ENCODE measurements at regions not wholly inside any gene's neighbourhood (a gene's known extent, or its start where the extent isn't known, plus 50 kb on each side); places are given as distances from the start of the nearest gene placed in this dataset.

DNA sequence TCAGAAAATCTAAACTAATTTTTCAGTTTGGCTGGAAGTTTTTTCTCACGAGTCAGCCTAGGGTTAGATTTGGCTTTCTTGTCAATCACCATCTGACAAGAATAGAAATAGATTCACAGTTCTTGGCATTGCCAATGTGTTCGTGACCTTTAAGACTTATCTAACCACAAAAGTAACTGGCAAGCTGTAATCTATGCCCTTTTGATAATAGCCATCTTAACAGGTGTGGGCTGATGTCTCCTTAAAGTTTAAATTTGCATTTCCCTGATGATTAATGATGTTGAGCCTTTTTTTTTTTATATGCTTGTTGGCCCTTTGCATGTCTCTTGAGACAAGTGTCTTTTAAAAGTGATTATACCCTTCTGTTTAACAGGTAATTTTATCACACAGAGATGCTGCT lies 460.3 kb upstream of the PRKX start:
- no peak overlapping the region for H3K9ac ChIP-seq (ENCODE audit: control insufficient read depth, insufficient read depth, low read length)

DNA sequence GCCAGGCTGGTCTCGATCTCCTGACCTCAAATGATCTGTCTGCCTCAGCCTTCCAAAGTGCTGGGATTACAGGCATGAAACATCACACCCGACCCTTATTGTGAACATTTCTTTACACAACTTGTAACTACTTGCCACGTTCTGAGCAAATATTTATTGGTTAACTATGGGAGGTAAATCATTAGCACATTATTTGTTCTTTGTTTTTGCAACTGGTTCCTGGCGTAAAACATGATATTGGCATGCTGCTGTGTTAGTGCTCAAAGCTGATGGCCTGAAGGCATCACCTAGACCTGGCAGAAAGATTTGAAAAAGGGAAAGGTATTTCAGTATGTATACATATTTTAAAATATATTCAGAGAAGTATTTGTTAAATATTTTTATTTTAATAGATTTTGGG lies 438.3 kb upstream of the PRKX start:
- Histone ChIP-seq H3K79me2 (ENCODE audit: control insufficient read depth, insufficient read depth, low read length) (no peaks in the 10 kb centered on the region), H3K9ac (ENCODE audit: control insufficient read depth, insufficient read depth, low read length) (no peak overlapping the region), H3K27me3 (replicated peaks in 1 of 2; ENCODE audit: control insufficient read depth in 2 of 2, insufficient read depth in 2 of 2, low read length in 1 of 2) (no peaks in the 10 kb centered on the region), H3K4me3 (no peak overlapping the region), H3K27ac (ENCODE audit: control insufficient read depth, insufficient read depth) (no peak overlapping the region), H4K20me1 (ENCODE audit: control insufficient read depth, insufficient read depth) (no peaks in the 10 kb centered on the region), H3K4me1 (ENCODE audit: control insufficient read depth, insufficient read depth, low read length) (no peaks in the 10 kb centered on the region), H2AFZ (ENCODE audit: control insufficient read depth, low read depth, low read length) (no peak overlapping the region), H3K36me3 (ENCODE audit: control insufficient read depth in 2 of 2, insufficient read depth in 2 of 2, low read length in 1 of 2) (no peaks in the 10 kb centered on the region), H3K9me3 (replicated peaks; ENCODE audit: control insufficient read depth, insufficient read depth, low read length) (no peaks in the 10 kb centered on the region), H3K4me2 (ENCODE audit: control insufficient read depth, insufficient read depth) (no peak overlapping the region)
- in situ Hi-C loops (cut with MboI): no loop called here
- RAD21 ChIA-PET (ENCODE audit: unreplicated experiment): no interaction called here
- ATAC-seq (no peak), DNase-seq (ENCODE audit: low read depth, low spot score) (no peak), FAIRE-seq (no peak)
- POLR2A ChIA-PET: no interaction called here
- no TSS peak for BruUV-seq (replicated peaks)
- intact Hi-C loops (cut with micrococcal nuclease; ENCODE audit: unreplicated experiment): no loop called here
- CTCF ChIA-PET: no interaction called here
- WGBS (ENCODE audit: insufficient coverage, insufficient replicate concordance, low lambda C conversion rate, missing lambda C conversion rate): 13% methylated on average over 4 of the region's 4 CpGs
- SMC1A ChIA-PET (ENCODE audit: uncharacterized antibody, unreplicated experiment): no interaction called here
- TF ChIP-seq MTA3 (IDR thresholded peaks at IDR 0.05; ENCODE audit: borderline replicate concordance, low read length) (no peak), NFYB (IDR thresholded peaks at IDR 0.05; ENCODE audit: insufficient read depth, low read depth, low read length) (no peak), ZNF274 (IDR thresholded peaks at IDR 0.05; ENCODE audit: insufficient read depth, insufficient read length) (no peak), RB1 (IDR thresholded peaks at IDR 0.05; ENCODE audit: borderline replicate concordance) (no peak), SREBF1 (IDR thresholded peaks at IDR 0.05; ENCODE audit: low read length) (no peak), SMARCA5 (IDR thresholded peaks at IDR 0.05) (no peak)
- TF ChIP-seq, protein P1, sequence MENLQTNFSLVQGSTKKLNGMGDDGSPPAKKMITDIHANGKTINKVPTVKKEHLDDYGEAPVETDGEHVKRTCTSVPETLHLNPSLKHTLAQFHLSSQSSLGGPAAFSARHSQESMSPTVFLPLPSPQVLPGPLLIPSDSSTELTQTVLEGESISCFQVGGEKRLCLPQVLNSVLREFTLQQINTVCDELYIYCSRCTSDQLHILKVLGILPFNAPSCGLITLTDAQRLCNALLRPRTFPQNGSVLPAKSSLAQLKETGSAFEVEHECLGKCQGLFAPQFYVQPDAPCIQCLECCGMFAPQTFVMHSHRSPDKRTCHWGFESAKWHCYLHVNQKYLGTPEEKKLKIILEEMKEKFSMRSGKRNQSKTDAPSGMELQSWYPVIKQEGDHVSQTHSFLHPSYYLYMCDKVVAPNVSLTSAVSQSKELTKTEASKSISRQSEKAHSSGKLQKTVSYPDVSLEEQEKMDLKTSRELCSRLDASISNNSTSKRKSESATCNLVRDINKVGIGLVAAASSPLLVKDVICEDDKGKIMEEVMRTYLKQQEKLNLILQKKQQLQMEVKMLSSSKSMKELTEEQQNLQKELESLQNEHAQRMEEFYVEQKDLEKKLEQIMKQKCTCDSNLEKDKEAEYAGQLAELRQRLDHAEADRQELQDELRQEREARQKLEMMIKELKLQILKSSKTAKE (IDR thresholded peaks at IDR 0.05; ENCODE audit: low read depth, poor library complexity, severe bottlenecking): no peak

More for the DNA sequence above, 460.3 kb upstream of the PRKX start:
- Histone ChIP-seq H3K4me1 (ENCODE audit: control insufficient read depth, insufficient read depth, low read length) (no peaks in the 10 kb centered on the region), H3K79me2 (ENCODE audit: control insufficient read depth, insufficient read depth, low read length) (no peaks in the 10 kb centered on the region), H3K27ac (ENCODE audit: control insufficient read depth, insufficient read depth) (no peak overlapping the region), H3K4me2 (ENCODE audit: control insufficient read depth, insufficient read depth) (no peak overlapping the region), H3K4me3 (no peak overlapping the region), H4K20me1 (ENCODE audit: control insufficient read depth, insufficient read depth) (no peaks in the 10 kb centered on the region), H2AFZ (ENCODE audit: control insufficient read depth, low read depth, low read length) (no peak overlapping the region), H3K9me3 (replicated peaks; ENCODE audit: control insufficient read depth, insufficient read depth, low read length) (no peaks in the 10 kb centered on the region), H3K27me3 (replicated peaks in 1 of 2; ENCODE audit: control insufficient read depth in 2 of 2, insufficient read depth in 2 of 2, low read length in 1 of 2) (no peaks in the 10 kb centered on the region), H3K36me3 (ENCODE audit: control insufficient read depth in 2 of 2, insufficient read depth in 2 of 2, low read length in 1 of 2) (no peaks in the 10 kb centered on the region)
- ATAC-seq (no peak), DNase-seq (ENCODE audit: low read depth, low spot score) (no peak), FAIRE-seq (no peak)
- RAD21 ChIA-PET (ENCODE audit: unreplicated experiment): no interaction called here
- SMC1A ChIA-PET (ENCODE audit: uncharacterized antibody, unreplicated experiment): no interaction called here
- TF ChIP-seq, protein P2, sequence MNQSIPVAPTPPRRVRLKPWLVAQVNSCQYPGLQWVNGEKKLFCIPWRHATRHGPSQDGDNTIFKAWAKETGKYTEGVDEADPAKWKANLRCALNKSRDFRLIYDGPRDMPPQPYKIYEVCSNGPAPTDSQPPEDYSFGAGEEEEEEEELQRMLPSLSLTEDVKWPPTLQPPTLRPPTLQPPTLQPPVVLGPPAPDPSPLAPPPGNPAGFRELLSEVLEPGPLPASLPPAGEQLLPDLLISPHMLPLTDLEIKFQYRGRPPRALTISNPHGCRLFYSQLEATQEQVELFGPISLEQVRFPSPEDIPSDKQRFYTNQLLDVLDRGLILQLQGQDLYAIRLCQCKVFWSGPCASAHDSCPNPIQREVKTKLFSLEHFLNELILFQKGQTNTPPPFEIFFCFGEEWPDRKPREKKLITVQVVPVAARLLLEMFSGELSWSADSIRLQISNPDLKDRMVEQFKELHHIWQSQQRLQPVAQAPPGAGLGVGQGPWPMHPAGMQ (IDR thresholded peaks at IDR 0.05; ENCODE audit: borderline replicate concordance): no peak
- TF ChIP-seq DPF2 (IDR thresholded peaks at IDR 0.05): no peak
- no peak for TF ChIP-seq NRF1 (conservative IDR thresholded peaks at IDR 0.05; ENCODE audit: low read depth, low read length)
- TF ChIP-seq, protein P3, sequence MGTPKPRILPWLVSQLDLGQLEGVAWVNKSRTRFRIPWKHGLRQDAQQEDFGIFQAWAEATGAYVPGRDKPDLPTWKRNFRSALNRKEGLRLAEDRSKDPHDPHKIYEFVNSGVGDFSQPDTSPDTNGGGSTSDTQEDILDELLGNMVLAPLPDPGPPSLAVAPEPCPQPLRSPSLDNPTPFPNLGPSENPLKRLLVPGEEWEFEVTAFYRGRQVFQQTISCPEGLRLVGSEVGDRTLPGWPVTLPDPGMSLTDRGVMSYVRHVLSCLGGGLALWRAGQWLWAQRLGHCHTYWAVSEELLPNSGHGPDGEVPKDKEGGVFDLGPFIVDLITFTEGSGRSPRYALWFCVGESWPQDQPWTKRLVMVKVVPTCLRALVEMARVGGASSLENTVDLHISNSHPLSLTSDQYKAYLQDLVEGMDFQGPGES (IDR thresholded peaks at IDR 0.05): no peak
- POLR2A ChIA-PET: no interaction called here
- WGBS (ENCODE audit: insufficient coverage, insufficient replicate concordance, low lambda C conversion rate, missing lambda C conversion rate): 6% methylated on average over 2 of the region's 2 CpGs
- in situ Hi-C loops (cut with MboI) (no loop called here), intact Hi-C loops (cut with micrococcal nuclease; ENCODE audit: unreplicated experiment) (no loop called here)
- CTCF ChIA-PET: no interaction called here
- no TSS peak for BruUV-seq (replicated peaks)

All from GM12878 (cell line).